HCT116 (cell line): ENCODE measurements at regions not wholly inside any gene's neighbourhood (a gene's known extent, or its start where the extent isn't known, plus 50 kb on each side); places are given as distances from the start of the nearest gene placed in this dataset.

Experiments used
- CEBPB ChIP-seq: IDR thresholded peaks from 2 replicates; pipeline ENCODE4 v1.6.1; 2012; ENCODE audit warnings: low read depth
- EZH2 ChIP-seq: fragments of 200-600 bp; sonication (generic); IDR thresholded peaks from 2 replicates; pipeline ENCODE4 v1.6.1; 2017; ENCODE audit warnings: antibody characterized with exemption, mixed run types
- FOSL1 ChIP-seq: IDR thresholded peaks from 2 replicates; pipeline ENCODE4 v1.6.1; 2012; ENCODE audit warnings: low read depth
- POLR2A ChIP-seq: IDR thresholded peaks from 2 replicates; pipeline ENCODE4 v1.7.0; 2011; ENCODE audit warnings: borderline replicate concordance; ENCODE audit not compliant: insufficient read depth, insufficient read length; ENCODE audit errors: extremely low read depth
- POLR2AphosphoS5 ChIP-seq: IDR thresholded peaks from 2 replicates; pipeline ENCODE4 v1.6.1; 2011; ENCODE audit warnings: mild to moderate bottlenecking, low read depth, low read length, moderate library complexity
- SIN3A ChIP-seq: IDR thresholded peaks from 2 replicates; pipeline ENCODE4 v1.6.1; 2012; ENCODE audit warnings: low read depth
- TCF7L2 ChIP-seq: IDR thresholded peaks from 2 replicates; pipeline ENCODE4 v1.7.0; 2011; ENCODE audit warnings: borderline replicate concordance, inconsistent platforms; ENCODE audit not compliant: insufficient read depth, insufficient read length; ENCODE audit errors: extremely low read depth
- ZFX ChIP-seq: fragments of 450-650 bp; IDR thresholded peaks from 2 replicates; pipeline ENCODE4 v1.6.1; 2017
- ZNF274 ChIP-seq: fragments of 200-500 bp; sonication (Bioruptor generic); IDR thresholded peaks from 2 replicates; pipeline ENCODE4 v1.6.1; 2014; ENCODE audit warnings: mild to moderate bottlenecking, low read depth, low read length, inconsistent platforms
- TF ChIP-seq, protein P1 (sequence below), 3 experiments: fragments of 200-600 bp in 1 of 3; sonication (generic) in 1 of 3; IDR thresholded peaks in 2 of 3; conservative IDR thresholded peaks in 1 of 3; 2 replicates each; pipeline ENCODE4 v1.5.1; 2012 to 2017; ENCODE audit warnings: low read depth in 2 of 3, low read length in 2 of 3, antibody characterized with exemption in 1 of 3, borderline replicate concordance in 1 of 3, control low read depth in 1 of 3, mild to moderate bottlenecking in 1 of 3, mixed read lengths in 1 of 3, mixed run types in 1 of 3, moderate library complexity in 1 of 3; ENCODE audit not compliant: insufficient read depth in 1 of 3
- TF ChIP-seq, protein P2 (sequence below): IDR thresholded peaks from 2 replicates; pipeline ENCODE4 v1.6.1; 2012

DNA sequence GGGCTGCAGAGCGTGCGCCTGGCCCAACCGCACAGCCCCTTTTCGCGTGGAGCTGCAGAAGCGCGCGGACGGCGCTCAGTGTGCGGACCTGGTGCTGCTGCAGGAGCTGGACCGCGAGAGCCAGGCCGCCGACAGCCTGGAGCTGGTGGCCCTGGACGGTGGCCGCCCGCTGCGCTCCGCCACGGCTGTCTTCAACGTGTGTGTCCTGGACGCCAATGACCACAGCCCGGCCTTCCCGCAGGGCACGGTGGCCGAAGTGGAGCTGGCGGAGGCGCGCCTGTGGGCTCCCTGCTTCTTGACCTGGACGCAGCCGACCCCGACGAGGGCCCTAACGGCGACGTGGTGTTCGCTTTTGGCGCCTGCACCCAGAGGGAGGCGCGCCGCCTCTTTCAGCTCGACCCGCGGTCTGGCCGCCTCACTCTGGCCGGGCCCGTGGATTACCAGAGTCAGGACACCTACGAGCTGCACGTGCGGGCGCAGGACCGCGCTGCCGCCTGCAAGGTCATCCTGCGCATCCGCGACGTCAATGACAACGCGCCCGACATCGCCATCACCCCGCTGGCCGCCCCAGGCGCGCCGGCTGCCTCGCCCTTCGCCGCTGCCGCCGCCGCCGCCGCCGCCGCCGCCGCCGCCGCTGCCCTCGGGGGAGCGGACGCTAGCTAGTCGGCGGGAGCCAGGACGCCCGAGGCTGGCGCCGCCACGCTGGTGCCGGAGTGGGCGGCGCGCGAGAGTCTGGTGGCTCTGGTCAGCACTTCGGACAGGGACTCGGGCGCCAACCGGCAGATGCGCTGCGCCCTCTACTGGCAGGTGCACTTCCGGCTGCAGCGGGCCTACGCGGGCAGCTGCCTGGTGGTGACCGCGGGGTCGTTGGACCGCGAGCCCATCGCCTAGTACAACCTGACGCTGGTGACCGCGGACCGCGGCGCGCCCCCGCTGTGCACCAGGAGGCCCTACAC lies 172.2 kb downstream of the OLFM4 start:
- TF ChIP-seq POLR2A (no peak), EZH2 (no peak), ZFX (no peak), CEBPB (no peak), ZNF274 (no peak), FOSL1 (no peak), TCF7L2 (no peak), POLR2AphosphoS5 (no peak), SIN3A (no peak)
- TF ChIP-seq, protein P1, sequence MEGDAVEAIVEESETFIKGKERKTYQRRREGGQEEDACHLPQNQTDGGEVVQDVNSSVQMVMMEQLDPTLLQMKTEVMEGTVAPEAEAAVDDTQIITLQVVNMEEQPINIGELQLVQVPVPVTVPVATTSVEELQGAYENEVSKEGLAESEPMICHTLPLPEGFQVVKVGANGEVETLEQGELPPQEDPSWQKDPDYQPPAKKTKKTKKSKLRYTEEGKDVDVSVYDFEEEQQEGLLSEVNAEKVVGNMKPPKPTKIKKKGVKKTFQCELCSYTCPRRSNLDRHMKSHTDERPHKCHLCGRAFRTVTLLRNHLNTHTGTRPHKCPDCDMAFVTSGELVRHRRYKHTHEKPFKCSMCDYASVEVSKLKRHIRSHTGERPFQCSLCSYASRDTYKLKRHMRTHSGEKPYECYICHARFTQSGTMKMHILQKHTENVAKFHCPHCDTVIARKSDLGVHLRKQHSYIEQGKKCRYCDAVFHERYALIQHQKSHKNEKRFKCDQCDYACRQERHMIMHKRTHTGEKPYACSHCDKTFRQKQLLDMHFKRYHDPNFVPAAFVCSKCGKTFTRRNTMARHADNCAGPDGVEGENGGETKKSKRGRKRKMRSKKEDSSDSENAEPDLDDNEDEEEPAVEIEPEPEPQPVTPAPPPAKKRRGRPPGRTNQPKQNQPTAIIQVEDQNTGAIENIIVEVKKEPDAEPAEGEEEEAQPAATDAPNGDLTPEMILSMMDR (IDR thresholded peaks at IDR 0.05 in 2 of 3, conservative IDR thresholded peaks at IDR 0.05 in 1 of 3; ENCODE audit: borderline replicate concordance in 1 of 3, insufficient read depth in 1 of 3, low read depth in 2 of 3, low read length in 2 of 3): 0 out of 6 replicates have a peak, but pooled peaks of 1 of the 3 experiments have one; percentile 3
- TF ChIP-seq, protein P2, sequence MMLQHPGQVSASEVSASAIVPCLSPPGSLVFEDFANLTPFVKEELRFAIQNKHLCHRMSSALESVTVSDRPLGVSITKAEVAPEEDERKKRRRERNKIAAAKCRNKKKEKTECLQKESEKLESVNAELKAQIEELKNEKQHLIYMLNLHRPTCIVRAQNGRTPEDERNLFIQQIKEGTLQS: no peak
